Erythroblast (primary cell): ENCODE measurements at regions not wholly inside any gene's neighbourhood (a gene's known extent, or its start where the extent isn't known, plus 50 kb on each side); places are given as distances from the start of the nearest gene placed in this dataset.

Experiments used
- DNase-seq, 2 experiments: peaks; one replicate each; lab custom pipeline; 2025; lab: John Stamatoyannopoulos, UW
- GATA1 ChIP-seq: IDR thresholded peaks from 2 replicates; pipeline ENCODE4 v1.6.1; 2011; ENCODE audit warnings: low read depth, mild to moderate bottlenecking, control low read depth, low read length, moderate library complexity
- POLR2A ChIP-seq: IDR thresholded peaks from 2 replicates; pipeline ENCODE4 v1.6.1; 2011; ENCODE audit warnings: mild to moderate bottlenecking, low read length

DNA sequence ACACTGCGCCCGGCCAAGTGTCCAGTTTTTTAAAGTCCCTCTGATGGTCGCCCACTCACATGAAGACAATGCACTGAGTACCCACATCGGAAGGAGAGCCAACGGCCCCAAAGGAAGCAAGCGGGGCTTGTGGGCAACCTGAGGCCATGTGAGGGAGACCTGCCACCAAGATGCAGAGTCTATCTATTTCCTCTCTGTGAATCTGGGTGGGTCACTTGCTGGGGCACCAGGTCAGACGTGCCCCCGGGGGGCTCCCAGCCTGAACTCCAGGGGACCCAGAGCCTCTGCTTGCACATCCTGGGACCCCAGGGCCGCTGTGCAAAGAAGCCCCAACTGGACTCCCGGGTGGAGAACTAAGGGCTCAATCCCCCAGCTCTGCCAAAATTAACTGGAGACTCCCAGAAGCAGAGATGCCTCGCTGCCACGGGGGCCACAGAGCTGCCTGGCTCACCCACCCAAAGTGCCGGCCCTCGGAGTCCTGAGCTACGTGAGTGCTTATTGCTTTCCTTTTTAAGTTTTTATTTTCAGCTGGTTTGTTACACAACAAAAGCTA lies 106.4 kb downstream of the BRD1 start:
- DNase-seq = no peak
- TF ChIP-seq POLR2A = no peak
- no peak for TF ChIP-seq GATA1

GRCh38 chr22:49720279-49720959 lies 107.3 kb downstream of the BRD1 start:
- DNase-seq = no peak
- no peak for TF ChIP-seq GATA1

DNA sequence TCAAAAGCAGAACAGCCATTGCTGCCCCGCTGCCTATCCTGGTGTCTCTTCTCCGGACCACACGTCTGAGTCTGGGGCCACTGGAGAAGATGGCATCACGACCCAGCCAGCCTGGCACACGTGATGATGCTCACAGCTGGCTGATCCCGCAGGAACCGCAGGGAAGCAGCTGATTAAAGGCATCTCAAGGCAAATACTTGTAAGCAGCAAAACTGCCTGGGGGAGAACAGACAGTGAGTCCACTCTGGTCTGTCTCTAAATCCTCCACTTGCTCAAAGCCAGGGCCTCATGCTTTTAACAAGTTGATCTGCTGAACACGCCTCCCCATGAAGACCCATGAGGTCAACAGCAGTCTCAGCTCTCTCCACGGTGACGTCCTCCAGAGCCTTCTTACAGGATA lies 108.6 kb downstream of the BRD1 start:
- TF ChIP-seq POLR2A (no peak), GATA1 (no peak)
- DNase-seq = no peak

- DNase-seq = no peak
These were observed 109.3 kb downstream of the BRD1 start for GRCh38 chr22:49718396-49718795.

DNA sequence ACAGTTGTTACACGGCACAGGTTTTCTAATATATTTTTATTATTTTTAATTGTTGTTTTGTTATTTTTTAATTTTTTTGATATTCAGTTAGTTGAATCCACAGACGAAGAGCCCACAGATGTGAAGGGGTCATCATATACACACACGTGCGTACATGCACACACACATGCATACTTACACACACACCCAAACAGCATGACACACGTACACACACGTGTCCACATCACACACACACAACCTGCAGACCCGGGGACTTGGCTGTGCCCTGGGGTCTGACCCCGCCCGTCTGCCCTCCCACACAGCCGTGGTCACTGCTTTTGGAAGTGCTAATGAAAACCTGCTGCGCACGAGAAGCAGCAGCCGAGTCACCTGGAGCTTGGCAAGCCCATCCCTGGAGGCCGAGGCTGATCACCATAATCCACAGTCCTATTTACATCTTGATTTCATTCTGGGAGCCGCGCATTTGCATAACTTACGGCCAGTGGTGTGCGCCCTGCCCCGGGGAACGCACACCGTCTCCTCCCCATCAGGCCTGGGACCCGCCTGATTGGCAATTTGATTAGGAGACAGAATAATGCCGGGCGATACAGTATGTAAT lies 110.3 kb downstream of the BRD1 start:
- TF ChIP-seq POLR2A (no peak), GATA1 (no peak)
- DNase-seq = no peak

More at GRCh38 chr22:49718396-49718795, 109.3 kb downstream of the BRD1 start:
- TF ChIP-seq GATA1 (no peak), POLR2A (no peak)

DNA sequence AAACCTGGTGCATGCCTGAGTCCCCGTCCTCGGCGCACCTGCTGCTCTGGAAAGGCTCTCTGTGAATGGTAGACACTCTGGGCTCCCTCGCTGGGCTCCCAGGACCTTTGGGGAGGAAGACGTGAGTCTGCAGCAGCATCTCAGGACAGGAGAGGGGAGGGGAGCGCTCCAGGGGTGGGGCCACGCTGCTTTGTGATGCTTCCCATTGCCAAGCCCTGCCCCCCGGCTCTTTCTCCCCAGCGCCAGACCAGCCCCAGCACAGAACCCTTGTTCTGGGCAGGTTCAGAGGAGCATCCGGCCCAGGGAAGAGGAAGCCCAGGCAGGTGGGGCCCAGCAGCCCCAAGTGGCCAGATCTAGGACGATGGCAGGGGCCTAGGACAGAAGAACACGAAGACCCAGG lies 111.2 kb downstream of the BRD1 start:
- no peak for DNase-seq
- TF ChIP-seq GATA1 (no peak), POLR2A (no peak)

DNA sequence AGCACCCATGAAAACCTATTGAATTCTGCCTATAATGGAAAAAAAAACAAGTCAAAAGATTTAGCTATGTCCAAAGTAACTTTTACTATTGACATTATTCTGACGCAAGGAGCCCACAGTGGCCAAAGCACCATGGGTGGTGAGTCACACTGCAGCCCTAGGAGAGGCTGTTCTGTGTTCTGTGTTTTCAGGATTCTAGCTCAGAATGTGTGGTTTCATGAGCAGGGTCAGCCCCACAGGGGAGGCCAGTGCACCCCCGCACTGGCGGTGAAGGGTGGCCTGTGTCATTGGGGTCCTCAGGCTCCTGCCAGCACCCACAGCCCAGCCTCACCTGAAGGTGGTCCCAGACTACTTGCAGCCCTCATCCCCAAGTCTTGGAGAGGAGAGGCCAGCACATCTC lies 112.2 kb downstream of the BRD1 start:
- DNase-seq = no peak
- TF ChIP-seq POLR2A = no peak
- TF ChIP-seq GATA1 = no peak

DNA sequence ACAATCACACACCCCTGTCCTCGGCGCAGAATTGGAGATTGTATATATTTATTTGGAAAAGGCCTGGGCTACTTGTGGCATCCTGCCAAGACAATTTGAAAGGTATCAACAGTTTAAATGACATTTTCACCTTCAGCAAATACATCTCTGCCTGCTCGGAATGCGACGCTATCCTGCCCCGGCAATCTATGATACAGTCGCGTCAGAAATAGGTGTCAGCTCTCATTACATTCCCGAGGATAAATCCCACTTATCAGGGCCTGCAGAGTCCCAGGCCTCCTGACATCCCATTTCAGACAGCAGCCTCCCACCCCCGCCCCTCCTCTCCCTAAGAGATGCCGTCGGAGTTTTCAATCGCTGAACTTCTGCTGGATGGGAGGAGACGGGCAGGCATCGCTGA lies 114.7 kb downstream of the BRD1 start:
- TF ChIP-seq POLR2A = no peak
- no peak for DNase-seq

- TF ChIP-seq POLR2A (no peak), GATA1 (no peak)
- peak; percentile 25 to 26 for DNase-seq
These were observed 115.4 kb downstream of the BRD1 start for GRCh38 chr22:49712195-49712791.

DNA sequence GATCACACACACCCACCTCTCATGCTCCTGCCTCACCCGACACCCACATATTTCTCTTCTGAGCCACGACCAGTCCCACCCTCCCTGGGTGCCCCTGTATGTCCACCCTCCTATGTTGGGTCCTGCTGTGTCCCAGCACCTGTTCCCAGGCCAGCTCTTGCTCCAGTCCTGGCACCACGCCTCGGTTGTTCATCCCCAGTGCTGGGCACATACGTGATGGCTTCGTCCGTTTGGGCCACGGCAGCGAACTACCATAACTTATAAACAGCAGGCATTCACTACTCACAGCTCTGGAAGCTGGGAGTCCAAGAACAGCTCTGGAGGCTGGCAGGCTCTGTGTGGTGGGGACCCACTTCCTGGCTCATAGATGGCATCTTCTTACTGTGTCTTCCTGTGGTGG lies 116.9 kb downstream of the BRD1 start:
- DNase-seq = no peak
- TF ChIP-seq GATA1 = no peak
- TF ChIP-seq POLR2A = no peak

- DNase-seq = no peak
- no peak for TF ChIP-seq GATA1
- TF ChIP-seq POLR2A = no peak
These were observed 118.2 kb downstream of the BRD1 start for GRCh38 chr22:49709464-49709863.

DNA sequence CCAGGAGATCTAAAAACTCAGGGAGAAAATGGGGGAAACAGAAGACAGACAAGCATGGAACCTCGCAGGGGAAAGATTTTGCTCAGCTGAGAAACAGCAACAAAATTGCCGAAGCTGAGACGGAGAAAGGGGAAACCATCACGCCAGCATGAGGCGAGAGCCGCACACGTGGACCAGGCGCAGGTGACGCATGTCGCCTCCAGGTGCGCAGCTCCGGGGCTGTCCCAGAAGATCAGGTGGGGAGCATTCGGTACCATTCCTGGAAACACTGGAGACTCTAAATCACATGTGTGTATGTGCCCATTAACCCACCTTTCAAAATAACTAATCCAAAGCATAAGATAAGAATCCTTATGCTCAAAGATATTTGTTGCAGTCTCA lies 121.7 kb downstream of the BRD1 start:
- DNase-seq = no peak
- TF ChIP-seq GATA1 (no peak), POLR2A (no peak)

GRCh38 chr22:49705216-49705971 lies 122.3 kb downstream of the BRD1 start:
- DNase-seq = peak; percentile 10 to 40
- TF ChIP-seq GATA1 = no peak
- TF ChIP-seq POLR2A = no peak
